HEK293 (cell line): ENCODE measurements at regions not wholly inside any gene's neighbourhood (a gene's known extent, or its start where the extent isn't known, plus 50 kb on each side); places are given as distances from the start of the nearest gene placed in this dataset.

Experiments
- YY1 ChIP-seq: fragments of 450-650 bp; formaldehyde crosslinking; IDR thresholded peaks from 2 replicates; pipeline ENCODE4 v1.5.1; 2018; ENCODE audit warnings: missing biosample characterization, missing genetic modification characterization
- ZBTB6 ChIP-seq: fragments of 450-650 bp; formaldehyde crosslinking; IDR thresholded peaks from 2 replicates; pipeline ENCODE4 v1.5.1; 2017; ENCODE audit warnings: missing biosample characterization, missing genetic modification characterization

DNA sequence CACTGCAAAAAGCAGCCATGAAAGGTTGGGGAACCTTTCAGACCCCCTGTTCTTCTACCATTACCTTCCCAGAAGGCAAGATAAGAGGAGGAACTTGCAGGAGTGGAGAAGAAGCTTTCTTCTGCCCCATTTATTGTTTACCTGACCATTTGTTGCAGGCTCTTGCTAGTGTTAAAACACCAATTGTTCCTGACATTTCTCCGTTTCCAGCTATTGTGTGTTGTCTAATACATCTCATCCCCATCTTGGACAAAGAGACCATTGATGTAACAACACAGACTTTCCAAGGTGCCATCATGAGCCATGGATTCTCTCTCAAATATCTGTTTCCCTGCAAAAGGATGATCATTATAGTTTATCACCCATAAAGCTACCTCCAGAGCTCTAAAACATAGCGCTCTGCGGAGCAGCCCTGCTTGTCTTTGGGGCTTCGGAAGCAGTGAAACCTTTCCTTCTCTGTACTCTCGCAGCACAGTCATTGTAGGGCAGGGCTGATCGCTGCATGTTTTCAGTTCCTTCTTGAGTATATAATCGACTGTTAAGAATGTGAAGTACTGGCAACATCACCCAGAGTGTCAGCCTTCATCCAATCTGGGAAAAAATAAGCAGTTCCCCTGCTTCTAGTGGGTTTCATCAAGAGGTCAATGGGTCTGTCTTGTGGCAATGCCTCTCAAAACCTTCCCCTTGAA, 680.0 kb downstream of the SEMA5A start:
- TF ChIP-seq YY1 (no peak), ZBTB6 (tag by site-specific recombination) (no peak)
